ENCODE measurements at regions not wholly inside any gene's neighbourhood (a gene's known extent, or its start where the extent isn't known, plus 50 kb on each side); places are given as distances from the start of the nearest gene placed in this dataset.

DNA sequence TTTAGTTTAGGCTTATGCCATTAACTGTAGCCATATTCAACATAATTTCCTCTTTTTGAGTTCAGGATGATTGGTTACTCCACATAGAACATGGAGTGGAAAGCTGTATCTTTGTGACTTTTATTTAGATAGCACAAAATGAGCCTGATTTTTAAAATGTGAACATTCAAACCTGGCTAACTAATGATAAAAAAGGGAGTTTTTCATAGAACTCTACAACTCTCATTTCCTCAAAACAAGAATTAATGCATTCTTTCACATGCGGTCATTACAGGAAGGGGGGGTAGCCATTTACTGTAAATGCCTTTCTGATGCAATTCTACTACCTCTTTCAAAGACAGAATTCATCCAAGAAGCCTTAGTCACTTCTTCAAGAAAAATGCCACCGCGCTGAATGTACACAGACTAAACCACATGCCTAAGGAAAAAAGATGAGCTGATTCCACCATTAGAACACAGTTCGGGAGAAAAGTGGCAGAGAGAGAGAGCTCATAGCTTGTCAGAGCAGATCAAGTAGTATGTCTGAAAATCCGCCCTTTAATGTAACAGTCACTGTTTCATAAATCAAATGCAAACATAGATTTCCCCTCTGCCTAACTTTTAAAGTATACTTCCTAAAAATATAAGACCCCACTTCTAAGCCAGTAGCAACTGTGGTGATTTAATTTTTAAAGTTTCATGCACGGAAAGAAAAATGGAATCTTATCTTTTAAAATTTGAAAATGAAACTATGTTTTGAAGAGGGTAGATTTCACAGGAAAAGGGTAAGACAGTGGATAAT is 226.4 kb upstream of the KLF14 start:
- Histone ChIP-seq H3K36me3 (ENCODE audit: control insufficient read depth, insufficient read depth, low read length) (no peaks in the 10 kb centered on the region), H3K4me3 (ENCODE audit: low read depth, low read length) (no peak overlapping the region), H3K4me1 (ENCODE audit: control insufficient read depth, insufficient read depth, low read length) (peaks cover 7% of the 10 kb centered on the region), H3K27me3 (ENCODE audit: control insufficient read depth, insufficient read depth, low read length) (no peaks in the 10 kb centered on the region), H3K9ac (ENCODE audit: low read depth, low read length) (no peak overlapping the region), H3K9me3 (ENCODE audit: control insufficient read depth, insufficient read depth, low read length) (no peaks in the 10 kb centered on the region)

DNA sequence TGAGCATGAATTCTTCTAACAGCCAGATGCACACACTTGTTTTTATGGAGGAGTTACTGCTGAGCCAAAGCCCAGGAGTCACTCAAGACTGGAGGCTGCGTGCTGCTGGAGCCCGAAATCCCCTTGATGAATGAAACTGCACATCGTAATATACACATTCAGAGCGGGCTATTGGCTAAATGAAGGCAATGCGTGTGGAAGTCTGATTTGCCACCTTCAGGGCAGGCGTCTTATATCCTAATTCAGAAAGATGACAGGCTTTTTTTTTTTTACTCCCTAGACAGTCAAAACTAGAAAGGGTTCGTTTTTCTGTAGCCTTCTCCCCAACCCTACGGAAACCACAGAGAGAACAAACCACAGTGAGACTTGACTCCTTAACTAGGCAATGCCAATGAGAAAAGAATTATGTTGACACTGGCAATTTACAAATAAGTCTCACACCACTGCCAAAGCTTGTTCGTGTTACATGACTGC is 227.2 kb upstream of the KLF14 start:
- Histone ChIP-seq H3K9me3 (ENCODE audit: control insufficient read depth, insufficient read depth, low read length) (no peaks in the 10 kb centered on the region), H3K4me1 (ENCODE audit: control insufficient read depth, insufficient read depth, low read length) (peaks cover 7% of the 10 kb centered on the region), H3K36me3 (ENCODE audit: control insufficient read depth, insufficient read depth, low read length) (no peaks in the 10 kb centered on the region), H3K9ac (ENCODE audit: low read depth, low read length) (no peak overlapping the region), H3K27me3 (ENCODE audit: control insufficient read depth, insufficient read depth, low read length) (no peaks in the 10 kb centered on the region), H3K4me3 (ENCODE audit: low read depth, low read length) (no peak overlapping the region)

DNA sequence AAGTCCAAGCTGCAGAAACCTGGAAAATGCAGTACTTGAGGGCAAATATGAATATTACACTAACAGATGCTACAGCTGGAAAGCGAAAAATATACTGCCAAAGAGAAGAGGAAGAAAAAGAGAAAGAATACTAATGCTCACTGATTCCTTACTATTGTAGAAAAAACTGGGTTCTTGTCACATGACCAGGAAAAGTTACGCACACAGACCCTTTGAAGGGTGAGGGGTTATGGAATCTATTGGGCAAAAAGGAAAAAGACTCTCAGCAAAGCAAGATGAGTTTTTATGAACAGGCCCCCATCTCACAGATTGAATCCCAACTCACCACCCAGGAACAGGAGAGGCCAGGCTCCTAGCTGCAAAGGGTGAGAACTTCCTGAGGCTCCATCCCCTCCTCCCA is 228.1 kb upstream of the KLF14 start:
- Histone ChIP-seq H3K9ac (ENCODE audit: low read depth, low read length) (no peak overlapping the region), H3K27me3 (ENCODE audit: control insufficient read depth, insufficient read depth, low read length) (no peaks in the 10 kb centered on the region), H3K4me1 (ENCODE audit: control insufficient read depth, insufficient read depth, low read length) (peaks cover 7% of the 10 kb centered on the region), H3K4me3 (ENCODE audit: low read depth, low read length) (no peak overlapping the region), H3K9me3 (ENCODE audit: control insufficient read depth, insufficient read depth, low read length) (no peaks in the 10 kb centered on the region), H3K36me3 (ENCODE audit: control insufficient read depth, insufficient read depth, low read length) (no peaks in the 10 kb centered on the region)

DNA sequence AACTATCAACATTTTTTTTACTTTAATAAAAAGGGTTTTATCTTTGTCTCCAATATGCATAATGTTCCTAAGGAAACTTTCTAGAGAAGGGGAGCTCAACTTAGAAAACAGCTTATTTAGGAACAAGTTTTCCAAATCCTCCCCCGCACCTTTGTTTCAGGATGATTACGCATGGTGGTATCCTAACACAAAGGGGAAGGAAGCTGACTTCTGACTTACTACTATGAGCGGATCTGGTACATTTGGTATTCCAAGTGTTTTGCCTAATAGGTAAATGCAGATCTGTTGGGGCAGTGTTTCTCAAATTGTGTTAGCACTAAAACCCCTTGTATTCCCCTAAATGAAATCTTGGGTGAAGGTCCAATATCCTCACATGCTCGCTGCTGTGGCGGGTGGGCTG is 229.3 kb upstream of the KLF14 start:
- Histone ChIP-seq H3K27me3 (ENCODE audit: control insufficient read depth, insufficient read depth, low read length) (no peaks in the 10 kb centered on the region), H3K4me3 (ENCODE audit: low read depth, low read length) (no peak overlapping the region), H3K4me1 (ENCODE audit: control insufficient read depth, insufficient read depth, low read length) (peaks cover 7% of the 10 kb centered on the region), H3K9ac (ENCODE audit: low read depth, low read length) (no peak overlapping the region), H3K36me3 (ENCODE audit: control insufficient read depth, insufficient read depth, low read length) (no peaks in the 10 kb centered on the region), H3K9me3 (ENCODE audit: control insufficient read depth, insufficient read depth, low read length) (no peaks in the 10 kb centered on the region)

DNA sequence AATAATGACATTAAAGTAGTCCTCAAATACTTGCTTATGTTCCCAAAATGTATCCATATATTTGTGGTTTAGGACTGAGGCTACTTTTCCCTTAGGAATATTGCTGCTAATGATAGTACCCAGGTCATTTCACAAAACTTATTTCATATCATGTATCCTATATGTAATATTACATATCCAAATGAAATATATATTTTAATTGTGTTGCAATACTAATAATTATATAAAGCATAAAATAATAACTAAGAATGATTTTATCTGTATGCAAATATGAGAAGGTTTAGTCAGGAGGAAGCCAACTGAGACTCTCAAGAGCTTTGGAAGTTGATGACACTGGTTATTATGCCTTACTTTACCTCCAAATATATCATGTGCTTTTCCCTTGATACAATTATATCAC is 231.5 kb upstream of the KLF14 start:
- H3K36me3 ChIP-seq (ENCODE audit: control insufficient read depth, insufficient read depth, low read length) = no peaks in the 10 kb centered on the region
- H3K4me1 ChIP-seq (ENCODE audit: control insufficient read depth, insufficient read depth, low read length) = peaks cover 7% of the 10 kb centered on the region
- H3K9me3 ChIP-seq (ENCODE audit: control insufficient read depth, insufficient read depth, low read length) = no peaks in the 10 kb centered on the region
- no peak overlapping the region for H3K4me3 ChIP-seq (ENCODE audit: low read depth, low read length)
- no peak overlapping the region for H3K9ac ChIP-seq (ENCODE audit: low read depth, low read length)
- H3K27me3 ChIP-seq (ENCODE audit: control insufficient read depth, insufficient read depth, low read length) = no peaks in the 10 kb centered on the region

DNA sequence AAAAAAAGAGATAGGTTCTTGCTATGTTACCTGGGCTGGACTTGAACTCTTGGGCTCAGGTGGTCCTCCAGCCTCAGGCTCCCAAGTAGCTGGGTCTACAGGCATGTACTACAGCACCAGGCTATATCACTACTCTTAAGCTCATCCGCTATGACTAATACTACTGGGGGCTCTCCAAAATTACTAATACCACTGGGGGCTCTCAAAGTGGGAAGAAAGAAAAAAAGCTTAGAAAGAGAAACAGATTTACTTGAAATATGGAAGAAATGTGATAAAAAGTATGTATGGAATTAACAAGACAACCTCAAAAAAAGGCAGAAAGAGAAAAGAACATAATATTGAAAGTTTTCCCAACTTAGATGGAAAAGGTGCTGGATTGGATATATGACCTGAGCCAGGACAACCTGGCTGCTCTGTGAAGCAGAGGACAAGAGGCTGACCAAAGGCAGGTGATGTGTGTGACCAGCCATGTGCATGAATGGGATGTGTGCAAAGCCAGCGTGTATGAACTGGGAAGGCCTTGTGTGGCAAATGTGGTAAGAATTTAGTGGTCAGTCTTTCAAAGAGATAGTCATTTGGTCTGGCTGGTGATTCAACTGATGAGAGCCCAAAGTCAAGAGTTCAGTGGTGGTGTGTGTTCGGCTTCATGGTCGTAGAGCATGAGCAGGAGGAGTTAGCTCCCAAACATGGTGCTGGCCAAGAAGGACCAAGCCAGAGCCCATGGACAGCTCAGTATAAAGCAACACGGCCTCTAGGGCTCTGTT is 232.4 kb upstream of the KLF14 start:
- H3K9ac ChIP-seq (ENCODE audit: low read depth, low read length) = no peak overlapping the region
- peaks cover 7% of the 10 kb centered on the region for H3K4me1 ChIP-seq (ENCODE audit: control insufficient read depth, insufficient read depth, low read length)
- no peaks in the 10 kb centered on the region for H3K27me3 ChIP-seq (ENCODE audit: control insufficient read depth, insufficient read depth, low read length)
- no peaks in the 10 kb centered on the region for H3K36me3 ChIP-seq (ENCODE audit: control insufficient read depth, insufficient read depth, low read length)
- H3K9me3 ChIP-seq (ENCODE audit: control insufficient read depth, insufficient read depth, low read length) = no peaks in the 10 kb centered on the region
- no peak overlapping the region for H3K4me3 ChIP-seq (ENCODE audit: low read depth, low read length)

- Histone ChIP-seq H3K4me3 (ENCODE audit: low read depth, low read length) (no peak overlapping the region), H3K9me3 (ENCODE audit: control insufficient read depth, insufficient read depth, low read length) (no peaks in the 10 kb centered on the region), H3K4me1 (ENCODE audit: control insufficient read depth, insufficient read depth, low read length) (no peaks in the 10 kb centered on the region), H3K9ac (ENCODE audit: low read depth, low read length) (no peak overlapping the region), H3K27me3 (ENCODE audit: control insufficient read depth, insufficient read depth, low read length) (no peaks in the 10 kb centered on the region), H3K36me3 (ENCODE audit: control insufficient read depth, insufficient read depth, low read length) (no peaks in the 10 kb centered on the region)
Observed at GRCh38 chr7:130970196-130970595, 236.2 kb upstream of the KLF14 start.

DNA sequence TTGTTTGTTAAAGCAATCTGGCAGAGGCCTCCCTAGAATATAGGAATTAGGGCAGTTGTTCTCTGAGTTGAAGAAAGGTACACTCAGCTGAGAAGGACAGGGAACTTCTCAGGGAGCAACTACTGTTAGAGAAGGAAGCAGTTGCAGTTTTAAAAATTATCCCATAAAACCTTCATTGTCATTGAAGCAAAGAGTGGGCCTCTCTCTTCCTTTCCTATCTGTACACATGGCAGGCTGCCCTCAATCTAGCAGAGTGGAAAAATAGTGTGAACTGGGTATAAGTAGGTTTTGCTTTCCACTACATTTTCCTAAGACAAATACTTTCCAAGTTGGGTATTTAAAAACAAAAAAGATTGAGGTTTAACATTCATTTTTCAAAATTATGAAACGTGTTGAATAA is 236.7 kb upstream of the KLF14 start:
- Histone ChIP-seq H3K27me3 (ENCODE audit: control insufficient read depth, insufficient read depth, low read length) (no peaks in the 10 kb centered on the region), H3K9ac (ENCODE audit: low read depth, low read length) (no peak overlapping the region), H3K9me3 (ENCODE audit: control insufficient read depth, insufficient read depth, low read length) (no peaks in the 10 kb centered on the region), H3K4me3 (ENCODE audit: low read depth, low read length) (no peak overlapping the region), H3K36me3 (ENCODE audit: control insufficient read depth, insufficient read depth, low read length) (no peaks in the 10 kb centered on the region), H3K4me1 (ENCODE audit: control insufficient read depth, insufficient read depth, low read length) (no peaks in the 10 kb centered on the region)

DNA sequence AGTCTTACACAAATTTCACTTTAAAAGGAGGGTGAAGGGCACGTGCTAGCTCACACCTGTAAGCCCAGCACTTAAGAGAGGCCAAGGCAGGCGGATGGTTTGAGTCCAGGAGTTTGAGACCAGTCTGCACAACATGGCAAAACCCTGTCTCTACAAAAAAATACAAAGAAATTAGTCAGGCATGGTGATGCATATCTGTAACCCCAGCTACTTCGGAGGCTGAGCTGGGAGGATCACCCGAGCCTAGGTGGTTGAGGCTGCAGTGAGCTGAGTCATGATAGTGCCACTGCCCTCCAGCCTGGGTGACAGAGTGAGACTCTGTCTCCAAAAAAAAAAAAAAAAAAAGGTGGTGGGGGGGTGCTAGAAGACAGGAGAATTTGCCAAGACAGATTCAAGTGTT is 237.3 kb upstream of the KLF14 start:
- no peaks in the 10 kb centered on the region for H3K36me3 ChIP-seq (ENCODE audit: control insufficient read depth, insufficient read depth, low read length)
- no peaks in the 10 kb centered on the region for H3K4me1 ChIP-seq (ENCODE audit: control insufficient read depth, insufficient read depth, low read length)
- H3K9me3 ChIP-seq (ENCODE audit: control insufficient read depth, insufficient read depth, low read length) = no peaks in the 10 kb centered on the region
- H3K27me3 ChIP-seq (ENCODE audit: control insufficient read depth, insufficient read depth, low read length) = no peaks in the 10 kb centered on the region
- no peak overlapping the region for H3K4me3 ChIP-seq (ENCODE audit: low read depth, low read length)
- H3K9ac ChIP-seq (ENCODE audit: low read depth, low read length) = no peak overlapping the region

DNA sequence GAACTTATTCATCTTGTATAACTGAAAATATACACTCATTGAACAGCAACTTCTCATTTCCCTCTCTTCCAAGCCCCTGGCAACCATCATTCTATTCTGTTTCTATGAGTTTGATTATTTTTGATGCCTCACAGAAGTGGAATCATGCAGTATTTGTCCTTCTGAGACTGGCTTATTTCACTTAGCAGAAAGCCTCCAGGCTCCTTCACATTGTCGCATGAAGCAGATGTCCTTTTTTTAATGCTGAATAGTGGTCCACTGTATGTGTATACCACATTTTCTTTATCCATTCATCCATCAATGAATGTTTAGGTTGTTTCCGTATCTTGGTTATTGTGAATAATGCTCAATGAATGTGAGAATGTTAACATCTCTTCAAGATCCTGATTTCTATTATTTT is 238.2 kb upstream of the KLF14 start:
- no peaks in the 10 kb centered on the region for H3K27me3 ChIP-seq (ENCODE audit: control insufficient read depth, insufficient read depth, low read length)
- no peaks in the 10 kb centered on the region for H3K36me3 ChIP-seq (ENCODE audit: control insufficient read depth, insufficient read depth, low read length)
- no peaks in the 10 kb centered on the region for H3K4me1 ChIP-seq (ENCODE audit: control insufficient read depth, insufficient read depth, low read length)
- H3K9ac ChIP-seq (ENCODE audit: low read depth, low read length) = no peak overlapping the region
- H3K9me3 ChIP-seq (ENCODE audit: control insufficient read depth, insufficient read depth, low read length) = no peaks in the 10 kb centered on the region
- no peak overlapping the region for H3K4me3 ChIP-seq (ENCODE audit: low read depth, low read length)

DNA sequence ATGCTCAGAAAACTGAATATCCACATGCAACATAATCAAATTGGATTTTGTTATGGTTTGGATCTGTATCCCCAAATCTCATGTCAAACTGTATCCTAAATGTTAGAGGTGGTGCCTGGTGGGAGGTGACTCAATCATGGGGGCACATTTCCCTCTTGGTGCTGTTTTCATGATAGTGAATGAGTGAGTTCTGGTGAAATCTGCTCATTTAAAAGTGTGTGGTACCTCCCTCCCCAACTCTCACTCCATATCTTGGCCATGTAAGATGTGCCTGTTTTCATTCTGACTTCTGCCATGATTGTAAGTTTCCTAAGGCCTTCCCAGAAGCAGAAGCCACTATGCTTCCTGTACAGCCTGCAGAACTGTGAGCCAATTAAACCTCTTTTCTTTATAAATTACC is 239.6 kb upstream of the KLF14 start:
- Histone ChIP-seq H3K36me3 (ENCODE audit: control insufficient read depth, insufficient read depth, low read length) (no peaks in the 10 kb centered on the region), H3K4me3 (ENCODE audit: low read depth, low read length) (no peak overlapping the region), H3K9me3 (ENCODE audit: control insufficient read depth, insufficient read depth, low read length) (no peaks in the 10 kb centered on the region), H3K4me1 (ENCODE audit: control insufficient read depth, insufficient read depth, low read length) (no peaks in the 10 kb centered on the region), H3K27me3 (ENCODE audit: control insufficient read depth, insufficient read depth, low read length) (no peaks in the 10 kb centered on the region), H3K9ac (ENCODE audit: low read depth, low read length) (no peak overlapping the region)

GRCh38 chr7:130974169-130974568 is 240.2 kb upstream of the KLF14 start:
- no peaks in the 10 kb centered on the region for H3K9me3 ChIP-seq (ENCODE audit: control insufficient read depth, insufficient read depth, low read length)
- no peak overlapping the region for H3K9ac ChIP-seq (ENCODE audit: low read depth, low read length)
- H3K27me3 ChIP-seq (ENCODE audit: control insufficient read depth, insufficient read depth, low read length) = no peaks in the 10 kb centered on the region
- H3K4me1 ChIP-seq (ENCODE audit: control insufficient read depth, insufficient read depth, low read length) = no peaks in the 10 kb centered on the region
- H3K4me3 ChIP-seq (ENCODE audit: low read depth, low read length) = no peak overlapping the region
- no peaks in the 10 kb centered on the region for H3K36me3 ChIP-seq (ENCODE audit: control insufficient read depth, insufficient read depth, low read length)

Measured in iPS-15b (cell line).